HEK293 (cell line): ENCODE measurements at regions not wholly inside any gene's neighbourhood (a gene's known extent, or its start where the extent isn't known, plus 50 kb on each side); places are given as distances from the start of the nearest gene placed in this dataset.

Source experiments
- CTCF ChIA-PET: fragments of 350-600 bp; formaldehyde crosslinking; extraction: SDS; loops from one replicate; lab custom pipeline; 2021; ENCODE audit warnings: antibody characterized with exemption; lab: Yijun Ruan, JAX
- POLR2A ChIA-PET: fragments of 300-600 bp; formaldehyde crosslinking; extraction: SDS; loops from one replicate; lab custom pipeline; 2020; ENCODE audit warnings: antibody characterized with exemption, inconsistent platforms; lab: Yijun Ruan, JAX
- H3K27ac ChIP-seq: fragments of 200-500 bp; sonication (Bioruptor generic); 2 replicates; pipeline ENCODE4 v1.5.1; 2014; ENCODE audit warnings: low read depth, low read length, control low read depth, inconsistent platforms; ENCODE audit errors: extremely low read depth
- H3K36me3 ChIP-seq, 2 experiments: fragments of 200-500 bp in 1 of 2; sonication (Bioruptor generic) in 1 of 2; 1 replicate in 1 of 2; 2 replicates in 1 of 2; pipeline ENCODE4 v1.5.1; 2014 to 2017; ENCODE audit warnings: inconsistent platforms in 2 of 2, low read length in 2 of 2; ENCODE audit not compliant: control insufficient read depth in 2 of 2, insufficient read depth in 1 of 2
- H3K4me1 ChIP-seq: fragments of 200-500 bp; sonication (Bioruptor generic); 2 replicates; pipeline ENCODE4 v1.5.1; 2014; ENCODE audit warnings: mild to moderate bottlenecking, low read length, inconsistent platforms; ENCODE audit not compliant: control insufficient read depth, insufficient read depth
- H3K4me3 ChIP-seq: 2 replicates; pipeline ENCODE4 v1.5.1; 2011; ENCODE audit warnings: low read depth, mild to moderate bottlenecking, control low read depth, low read length, moderate library complexity
- H3K9me3 ChIP-seq: fragments of 200-500 bp; sonication (Bioruptor generic); 2 replicates; pipeline ENCODE4 v1.5.1; 2014; ENCODE audit warnings: low read depth, low read length, inconsistent platforms; ENCODE audit not compliant: control insufficient read depth, insufficient read depth
- ATF2 ChIP-seq: fragments of 450-650 bp; formaldehyde crosslinking; IDR thresholded peaks from 2 replicates; pipeline ENCODE4 v1.5.1; 2016; ENCODE audit warnings: missing biosample characterization, missing genetic modification characterization, low read depth
- EGR2 ChIP-seq: fragments of 450-650 bp; formaldehyde crosslinking; IDR thresholded peaks from 2 replicates; pipeline ENCODE4 v1.5.1; 2016; ENCODE audit warnings: low read depth, missing biosample characterization, missing genetic modification characterization
- GFI1B ChIP-seq: fragments of 450-650 bp; formaldehyde crosslinking; IDR thresholded peaks from 2 replicates; pipeline ENCODE4 v1.5.1; 2016; ENCODE audit warnings: missing biosample characterization, missing genetic modification characterization
- GLI2 ChIP-seq: fragments of 450-650 bp; formaldehyde crosslinking; IDR thresholded peaks from 2 replicates; pipeline ENCODE4; 2017; ENCODE audit warnings: missing biosample characterization, missing genetic modification characterization, low read depth, borderline replicate concordance
- GLI4 ChIP-seq: fragments of 450-650 bp; formaldehyde crosslinking; IDR thresholded peaks from 2 replicates; pipeline ENCODE4 v1.5.1; 2016; ENCODE audit warnings: missing biosample characterization, missing genetic modification characterization
- ZBTB44 ChIP-seq: fragments of 450-650 bp; IDR thresholded peaks from 2 replicates; pipeline ENCODE4 v1.5.1; 2018; ENCODE audit warnings: missing biosample characterization, mild to moderate bottlenecking, missing genetic modification characterization
- ZBTB49 ChIP-seq: fragments of 450-650 bp; formaldehyde crosslinking; IDR thresholded peaks from 2 replicates; pipeline ENCODE4 v1.5.1; 2016; ENCODE audit warnings: missing biosample characterization, missing genetic modification characterization, low read depth
- ZNF140 ChIP-seq: fragments of 450-650 bp; formaldehyde crosslinking; IDR thresholded peaks from 2 replicates; pipeline ENCODE4 v1.5.1; 2016; ENCODE audit warnings: missing biosample characterization, missing genetic modification characterization
- ZNF266 ChIP-seq: fragments of 450-650 bp; formaldehyde crosslinking; IDR thresholded peaks from 2 replicates; pipeline ENCODE4 v1.5.1; 2016; ENCODE audit warnings: missing biosample characterization, missing genetic modification characterization, low read depth
- ZNF341 ChIP-seq: fragments of 450-650 bp; formaldehyde crosslinking; IDR thresholded peaks from 2 replicates; pipeline ENCODE4; 2016; ENCODE audit warnings: low read depth, missing biosample characterization, missing genetic modification characterization
- ZNF354C ChIP-seq: fragments of 450-650 bp; formaldehyde crosslinking; IDR thresholded peaks from 2 replicates; pipeline ENCODE4 v1.5.1; 2016; ENCODE audit warnings: missing biosample characterization, missing genetic modification characterization, low read depth, borderline replicate concordance
- ZNF544 ChIP-seq: fragments of 450-650 bp; formaldehyde crosslinking; IDR thresholded peaks from 2 replicates; pipeline ENCODE4 v1.5.0; 2017; ENCODE audit warnings: missing biosample characterization, missing genetic modification characterization
- ZNF549 ChIP-seq: fragments of 450-650 bp; IDR thresholded peaks from 2 replicates; pipeline ENCODE4 v1.5.1; 2018; ENCODE audit warnings: missing biosample characterization, missing genetic modification characterization, mild to moderate bottlenecking, inconsistent platforms, moderate library complexity
- ZNF626 ChIP-seq: fragments of 450-650 bp; sonication (Bioruptor Pico); formaldehyde crosslinking; IDR thresholded peaks from 2 replicates; pipeline ENCODE4 v1.5.1; 2018; ENCODE audit warnings: missing biosample characterization, missing genetic modification characterization, inconsistent platforms
- ZNF670 ChIP-seq: fragments of 450-650 bp; formaldehyde crosslinking; IDR thresholded peaks from 2 replicates; pipeline ENCODE4 v1.5.1; 2016; ENCODE audit warnings: missing biosample characterization, missing genetic modification characterization, low read depth
- ZNF747 ChIP-seq: fragments of 450-650 bp; formaldehyde crosslinking; IDR thresholded peaks from 2 replicates; pipeline ENCODE4 v1.5.1; 2016; ENCODE audit warnings: missing biosample characterization, missing genetic modification characterization
- ZSCAN30 ChIP-seq: fragments of 450-650 bp; IDR thresholded peaks from 2 replicates; pipeline ENCODE4 v1.5.1; 2018; ENCODE audit warnings: missing biosample characterization, mild to moderate bottlenecking, missing genetic modification characterization, moderate library complexity
- TF ChIP-seq, protein P1 (sequence below): fragments of 450-650 bp; IDR thresholded peaks from 2 replicates; pipeline ENCODE4 v1.5.1; 2018; ENCODE audit warnings: missing biosample characterization, missing genetic modification characterization

DNA sequence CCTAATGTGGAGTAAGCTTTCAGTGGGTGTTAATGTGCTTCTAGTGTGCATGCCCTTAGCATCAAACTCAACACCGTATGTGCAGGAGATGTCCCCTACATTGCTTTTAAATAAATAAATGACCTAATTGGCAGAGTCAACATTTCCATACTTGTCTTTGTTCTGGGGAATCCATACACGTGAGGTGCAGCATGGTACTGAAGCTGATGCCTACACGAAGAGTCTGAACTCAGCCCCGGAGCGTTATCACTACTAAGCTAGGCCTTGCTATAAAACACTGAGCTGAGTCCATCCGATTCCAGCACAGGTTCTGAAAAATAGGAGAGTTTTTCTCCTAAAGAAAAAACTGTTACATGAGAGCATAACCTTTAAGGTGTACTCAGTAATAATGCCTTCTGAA lies 125.0 kb upstream of the DYRK2 start (continued):
- no peak for TF ChIP-seq ZBTB44 (tag by site-specific recombination)
- TF ChIP-seq EGR2 (tag by site-specific recombination) = no peak
- TF ChIP-seq ZNF670 = no peak
- TF ChIP-seq ATF2 (tag by site-specific recombination) = no peak
- TF ChIP-seq ZNF544 (tag by site-specific recombination) = no peak

GRCh38 chr12:67524861-67525616 lies 123.5 kb upstream of the DYRK2 start:
- Histone ChIP-seq H3K9me3 (no peaks in the 10 kb centered on the region), H3K36me3 (no peaks in the 10 kb centered on the region), H3K4me1 (no peaks in the 10 kb centered on the region), H3K4me3 (no peak overlapping the region), H3K27ac (no peak overlapping the region)
- TF ChIP-seq ZNF549 = no peak
- CTCF ChIA-PET = no interaction called here
- POLR2A ChIA-PET = interaction anchor here (0.7 kb wide), 1 partner anchor 13 kb away, joined by 3 read pairs; no protein-coding TSS in a partner anchor

DNA sequence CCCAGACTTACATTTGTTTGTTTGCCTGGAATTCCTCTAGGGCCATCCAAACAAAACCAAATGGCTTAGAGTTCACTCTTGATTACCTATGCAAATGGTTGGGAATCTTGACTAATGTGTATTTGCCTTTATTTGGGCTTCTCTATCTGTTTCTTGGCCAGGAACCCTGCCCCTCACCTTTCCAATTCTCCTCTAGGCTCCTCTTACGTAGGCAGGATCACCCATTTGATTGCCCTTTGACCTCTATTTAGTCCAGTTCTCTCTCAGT lies 123.0 kb upstream of the DYRK2 start:
- H3K4me1 ChIP-seq = no peaks in the 10 kb centered on the region
- CTCF ChIA-PET = no interaction called here
- no peak overlapping the region for H3K27ac ChIP-seq
- H3K4me3 ChIP-seq = no peak overlapping the region
- H3K36me3 ChIP-seq = no peaks in the 10 kb centered on the region
- no peaks in the 10 kb centered on the region for H3K9me3 ChIP-seq
- POLR2A ChIA-PET = no interaction called here
- TF ChIP-seq GFI1B (tag by site-specific recombination) (no peak), ZNF626 (tag by site-specific recombination) (no peak), GLI2 (tag by site-specific recombination) (no peak), ZBTB49 (tag by site-specific recombination) (no peak), ZNF341 (tag by site-specific recombination) (no peak), ZNF354C (tag by site-specific recombination) (no peak), GLI4 (tag by site-specific recombination) (no peak), ZNF140 (tag by site-specific recombination) (no peak), EGR2 (tag by site-specific recombination) (no peak), ZNF747 (tag by site-specific recombination) (no peak), ZSCAN30 (tag by site-specific recombination) (no peak), ZNF266 (tag by site-specific recombination) (no peak)
- TF ChIP-seq, protein P1, sequence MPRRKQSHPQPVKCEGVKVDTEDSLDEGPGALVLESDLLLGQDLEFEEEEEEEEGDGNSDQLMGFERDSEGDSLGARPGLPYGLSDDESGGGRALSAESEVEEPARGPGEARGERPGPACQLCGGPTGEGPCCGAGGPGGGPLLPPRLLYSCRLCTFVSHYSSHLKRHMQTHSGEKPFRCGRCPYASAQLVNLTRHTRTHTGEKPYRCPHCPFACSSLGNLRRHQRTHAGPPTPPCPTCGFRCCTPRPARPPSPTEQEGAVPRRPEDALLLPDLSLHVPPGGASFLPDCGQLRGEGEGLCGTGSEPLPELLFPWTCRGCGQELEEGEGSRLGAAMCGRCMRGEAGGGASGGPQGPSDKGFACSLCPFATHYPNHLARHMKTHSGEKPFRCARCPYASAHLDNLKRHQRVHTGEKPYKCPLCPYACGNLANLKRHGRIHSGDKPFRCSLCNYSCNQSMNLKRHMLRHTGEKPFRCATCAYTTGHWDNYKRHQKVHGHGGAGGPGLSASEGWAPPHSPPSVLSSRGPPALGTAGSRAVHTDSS = no peak
- TF ChIP-seq, all 188 proteins: peak for 0
